ENCODE measurements at regions not wholly inside any gene's neighbourhood (a gene's known extent, or its start where the extent isn't known, plus 50 kb on each side); places are given as distances from the start of the nearest gene placed in this dataset.

- Mint-ChIP-seq H3K36me3 (ENCODE audit: low read depth) (no peaks in the 10 kb centered on the region; the same call in 2 of the 3 replicates), H3K27me3 (ENCODE audit: insufficient read depth, low read depth, poor library complexity) (peaks cover 9% of the 10 kb centered on the region), H3K4me3 (no peak overlapping the region), H3K27ac (no peak overlapping the region), H3K4me1 (no peaks in the 10 kb centered on the region; the same call in 1 of the 3 replicates), H3K9me3 (no peaks in the 10 kb centered on the region; the same call in 2 of the 3 replicates)
- TF ChIP-seq EZH2 (IDR thresholded peaks at IDR 0.05; ENCODE audit: low read depth, unreplicated experiment), result no peak
- no peak for TF ChIP-seq EZH2phosphoT487 (IDR thresholded peaks at IDR 0.05; ENCODE audit: unreplicated experiment)
- no peak for TF ChIP-seq NANOG (IDR thresholded peaks at IDR 0.05; ENCODE audit: borderline replicate concordance)
- TF ChIP-seq ETS1 (IDR thresholded peaks at IDR 0.05), result no peak
- no peak for TF ChIP-seq CTCF (conservative IDR thresholded peaks at IDR 0.05; ENCODE audit: low read depth in 2 of 2)
- TF ChIP-seq POLR2AphosphoS5 (IDR thresholded peaks at IDR 0.05; ENCODE audit: low read depth), result no peak
- TF ChIP-seq REST (IDR thresholded peaks at IDR 0.05; ENCODE audit: unreplicated experiment), result no peak
- no peak for TF ChIP-seq ZNF331 (CRISPR knock-in tag; IDR thresholded peaks at IDR 0.05; ENCODE audit: low read depth)
- no peak for TF ChIP-seq JUNB (IDR thresholded peaks at IDR 0.05; ENCODE audit: unreplicated experiment)
- Histone ChIP-seq H3K4me3 (no peak overlapping the region), H3K9me2 (ENCODE audit: insufficient read depth) (no peaks in the 10 kb centered on the region), H3K4me2 (no peak overlapping the region), H3K79me2 (replicated peaks; ENCODE audit: insufficient read depth) (no peaks in the 10 kb centered on the region), H3F3A (replicated peaks; ENCODE audit: low read depth) (no peaks in the 10 kb centered on the region), H3K27me3 (ENCODE audit: insufficient read depth) (no peaks in the 10 kb centered on the region), H3K27ac (ENCODE audit: low read depth) (no peak overlapping the region), H4K20me1 (replicated peaks; ENCODE audit: insufficient read depth) (no peaks in the 10 kb centered on the region), H2AFZ (no peak overlapping the region), H3K4me1 (ENCODE audit: insufficient read depth) (no peaks in the 10 kb centered on the region), H3K36me3 (ENCODE audit: insufficient read depth) (no peaks in the 10 kb centered on the region)
- DNase-seq (ENCODE audit: low spot score) (no peak), ATAC-seq (no peak)
Measured at GRCh38 chr6:6920114-6920986, 187.4 kb upstream of the RREB1 start.
